Chondrocyte (in vitro differentiated cells): ENCODE measurements at regions not wholly inside any gene's neighbourhood (a gene's known extent, or its start where the extent isn't known, plus 50 kb on each side); places are given as distances from the start of the nearest gene placed in this dataset.

Experiments used
- DNase-seq: peaks from one replicate; pipeline ENCODE4 v3.0.0; 2021; ENCODE audit warnings: mixed read lengths, low spot score
- H3K27ac Mint-ChIP-seq: one replicate; pipeline ENCODE4 v1.8.0; 2021; ENCODE audit warnings: mild to moderate bottlenecking, moderate library complexity, mixed read lengths; ENCODE audit not compliant: unreplicated experiment
- H3K27me3 Mint-ChIP-seq: 2 replicates; pipeline ENCODE4 v1.8.0; 2021; ENCODE audit warnings: low read depth, mixed read lengths
- H3K36me3 Mint-ChIP-seq: 2 replicates; pipeline ENCODE4 v1.8.0; 2021; ENCODE audit warnings: low read depth, mixed read lengths
- H3K4me1 Mint-ChIP-seq: 2 replicates; pipeline ENCODE4 v1.8.0; 2021; ENCODE audit warnings: low read depth, mild to moderate bottlenecking, mixed read lengths
- H3K4me3 Mint-ChIP-seq: one replicate; pipeline ENCODE4 v1.8.0; 2021; ENCODE audit warnings: mild to moderate bottlenecking, moderate library complexity, mixed read lengths; ENCODE audit not compliant: unreplicated experiment
- H3K9me3 Mint-ChIP-seq: 2 replicates; pipeline ENCODE4 v1.8.0; 2021; ENCODE audit warnings: low read depth, mixed read lengths
- CTCF ChIP-seq: fragments of 200-600 bp; sonication (generic); IDR thresholded peaks from 2 replicates; pipeline ENCODE4 v1.5.0; 2021; ENCODE audit warnings: antibody characterized with exemption, mild to moderate bottlenecking, moderate library complexity

GRCh38 chr14:65228956-65229747 lies 126.8 kb upstream of the MAX start:
- Mint-ChIP-seq H3K4me1 (peaks cover 19% of the 10 kb centered on the region), H3K27ac (peak overlapping the region; percentile 76), H3K27me3 (no peaks in the 10 kb centered on the region), H3K4me3 (peak overlapping the region; percentile 58), H3K9me3 (no peaks in the 10 kb centered on the region), H3K36me3 (no peaks in the 10 kb centered on the region)
- no peak for TF ChIP-seq CTCF
- no peak for DNase-seq

GRCh38 chr14:65229748-65230728 lies 127.7 kb upstream of the MAX start:
- no peak for TF ChIP-seq CTCF
- no peak for DNase-seq
- H3K27me3 Mint-ChIP-seq = no peaks in the 10 kb centered on the region
- H3K27ac Mint-ChIP-seq = peak overlapping the region; percentile 76
- peaks cover 2% of the 10 kb centered on the region for H3K9me3 Mint-ChIP-seq
- peak overlapping the region; percentile 58 for H3K4me3 Mint-ChIP-seq
- H3K4me1 Mint-ChIP-seq = peaks cover 15% of the 10 kb centered on the region
- no peaks in the 10 kb centered on the region for H3K36me3 Mint-ChIP-seq

- no peak for TF ChIP-seq CTCF
- no peaks in the 10 kb centered on the region for H3K27me3 Mint-ChIP-seq
- DNase-seq = no peak
- peaks cover 7% of the 10 kb centered on the region for H3K9me3 Mint-ChIP-seq
- H3K4me1 Mint-ChIP-seq = peaks cover 15% of the 10 kb centered on the region
- H3K27ac Mint-ChIP-seq = no peak overlapping the region
- no peaks in the 10 kb centered on the region for H3K36me3 Mint-ChIP-seq
- no peak overlapping the region for H3K4me3 Mint-ChIP-seq
Measured at GRCh38 chr14:65231286-65231980, 129.1 kb upstream of the MAX start.

GRCh38 chr14:65234752-65235361 lies 132.5 kb upstream of the MAX start:
- no peaks in the 10 kb centered on the region for H3K36me3 Mint-ChIP-seq
- H3K4me1 Mint-ChIP-seq = peaks cover 30% of the 10 kb centered on the region
- no peak overlapping the region for H3K4me3 Mint-ChIP-seq
- no peak for DNase-seq
- no peak overlapping the region for H3K27ac Mint-ChIP-seq
- no peaks in the 10 kb centered on the region for H3K27me3 Mint-ChIP-seq
- H3K9me3 Mint-ChIP-seq = peaks cover 7% of the 10 kb centered on the region
- TF ChIP-seq CTCF = no peak
